ENCODE measurements at regions not wholly inside any gene's neighbourhood (a gene's known extent, or its start where the extent isn't known, plus 50 kb on each side); places are given as distances from the start of the nearest gene placed in this dataset.

DNA sequence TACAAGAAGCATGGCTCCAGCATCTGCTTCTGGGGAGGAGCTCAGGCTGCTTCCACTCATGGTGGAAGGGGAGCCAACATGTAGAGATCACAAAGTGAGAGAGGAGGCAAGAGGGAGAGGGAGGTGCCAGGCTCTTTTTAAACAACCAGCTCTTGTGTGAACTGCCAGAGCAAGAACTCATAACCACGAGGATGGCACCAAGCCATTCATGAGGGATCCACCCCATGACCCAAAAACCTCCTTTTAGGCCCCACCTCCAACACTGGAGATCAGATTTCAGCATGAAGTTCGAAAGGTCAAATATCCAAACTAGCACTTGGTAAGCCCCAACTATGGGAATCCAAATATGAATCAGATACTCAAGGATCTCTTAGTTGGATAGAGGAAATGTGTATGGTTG lies 131.2 kb downstream of the RXFP2 start:
- Histone ChIP-seq H3K9ac (ENCODE audit: extremely low read depth, insufficient read length, low read length) (no peak overlapping the region), H2AFZ (ENCODE audit: low read length) (no peak overlapping the region), H3K14ac (ENCODE audit: insufficient read depth, low read length) (no peak overlapping the region), H3T11ph (ENCODE audit: low read length) (no peak overlapping the region), H4K5ac (ENCODE audit: insufficient read length, low read depth, low read length) (no peak overlapping the region), H3K4me1 (ENCODE audit: insufficient read depth, low read length) (no peaks in the 10 kb centered on the region; the same call in 1 of the 2 replicates), H4K8ac (replicated peaks; ENCODE audit: insufficient read length, low read depth, low read length) (no peak overlapping the region), H2BK15ac (ENCODE audit: low read depth, low read length) (no peak overlapping the region), H3K56ac (ENCODE audit: insufficient read length, low read depth, low read length) (no peak overlapping the region), H2AK5ac (ENCODE audit: insufficient read length, low read length) (no peak overlapping the region), H3K27ac (ENCODE audit: insufficient read length, low read depth, low read length) (no peak overlapping the region), H4K91ac (ENCODE audit: insufficient read length, low read depth, low read length) (no peak overlapping the region), H3K27me3 (ENCODE audit: insufficient read depth, low read length) (no peaks in the 10 kb centered on the region), H3K9me3 (ENCODE audit: control insufficient read depth, low read depth, low read length) (no peaks in the 10 kb centered on the region), H3K4me2 (ENCODE audit: insufficient read depth, insufficient read length, low read length) (no peak overlapping the region), H2BK5ac (ENCODE audit: insufficient read length, low read length) (no peak overlapping the region), H2BK12ac (ENCODE audit: insufficient read length, low read depth, low read length) (no peak overlapping the region), H3K79me1 (ENCODE audit: insufficient read depth, low read depth, low read length, poor library complexity, severe bottlenecking) (no peaks in the 10 kb centered on the region), H2BK120ac (ENCODE audit: low read depth, low read length, poor library complexity, severe bottlenecking) (no peak overlapping the region), H3K23me2 (ENCODE audit: insufficient read length, low read depth, low read length, poor library complexity, severe bottlenecking) (no peaks in the 10 kb centered on the region), H4K20me1 (ENCODE audit: control insufficient read depth, insufficient read depth, insufficient read length) (no peaks in the 10 kb centered on the region), H3K18ac (ENCODE audit: insufficient read length, low read depth, low read length) (no peak overlapping the region), H3K23ac (ENCODE audit: insufficient read length, low read depth, low read length) (no peak overlapping the region), H2BK20ac (ENCODE audit: low read depth, low read length, poor library complexity, severe bottlenecking) (no peak overlapping the region), H3K4ac (ENCODE audit: low read depth, low read length) (no peak overlapping the region), H3K79me2 (ENCODE audit: insufficient read depth, low read length) (no peaks in the 10 kb centered on the region)
- H3K27me3 Mint-ChIP-seq (ENCODE audit: low read depth), result no peaks in the 10 kb centered on the region
- no CpG with 5 or more reads among the region's 2 CpGs for WGBS (ENCODE audit: extremely low coverage, insufficient read length, low lambda C conversion rate)
- TF ChIP-seq, protein P1, sequence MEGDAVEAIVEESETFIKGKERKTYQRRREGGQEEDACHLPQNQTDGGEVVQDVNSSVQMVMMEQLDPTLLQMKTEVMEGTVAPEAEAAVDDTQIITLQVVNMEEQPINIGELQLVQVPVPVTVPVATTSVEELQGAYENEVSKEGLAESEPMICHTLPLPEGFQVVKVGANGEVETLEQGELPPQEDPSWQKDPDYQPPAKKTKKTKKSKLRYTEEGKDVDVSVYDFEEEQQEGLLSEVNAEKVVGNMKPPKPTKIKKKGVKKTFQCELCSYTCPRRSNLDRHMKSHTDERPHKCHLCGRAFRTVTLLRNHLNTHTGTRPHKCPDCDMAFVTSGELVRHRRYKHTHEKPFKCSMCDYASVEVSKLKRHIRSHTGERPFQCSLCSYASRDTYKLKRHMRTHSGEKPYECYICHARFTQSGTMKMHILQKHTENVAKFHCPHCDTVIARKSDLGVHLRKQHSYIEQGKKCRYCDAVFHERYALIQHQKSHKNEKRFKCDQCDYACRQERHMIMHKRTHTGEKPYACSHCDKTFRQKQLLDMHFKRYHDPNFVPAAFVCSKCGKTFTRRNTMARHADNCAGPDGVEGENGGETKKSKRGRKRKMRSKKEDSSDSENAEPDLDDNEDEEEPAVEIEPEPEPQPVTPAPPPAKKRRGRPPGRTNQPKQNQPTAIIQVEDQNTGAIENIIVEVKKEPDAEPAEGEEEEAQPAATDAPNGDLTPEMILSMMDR (conservative IDR thresholded peaks at IDR 0.05), result no peak
- H3K27ac Mint-ChIP-seq, result no peak overlapping the region
- peaks cover 5% of the 10 kb centered on the region in 2 experiments for H3K4me1 Mint-ChIP-seq
- no peak overlapping the region for H3K4me3 Mint-ChIP-seq
- H3K36me3 Mint-ChIP-seq (ENCODE audit: insufficient read depth in 1 of 3, low read depth in 3 of 3), result no peaks in the 10 kb centered on the region
- no peak for DNase-seq
- H3K9me3 Mint-ChIP-seq, result no peaks in the 10 kb centered on the region
